OCI-LY1 (cell line): ENCODE measurements at regions not wholly inside any gene's neighbourhood (a gene's known extent, or its start where the extent isn't known, plus 50 kb on each side); places are given as distances from the start of the nearest gene placed in this dataset.
"Not testable (repeated sequence)": the region's sequence is repeated elsewhere in the genome, so short reads cannot be mapped to it uniquely, and the experiment has no call there.

Experiments
- H2AFZ ChIP-seq: fragments of 200-600 bp; sonication (generic), shearing (Covaris generic); 2 replicates; pipeline ENCODE4 v1.6.0; 2014; ENCODE audit warnings: antibody characterized with exemption, mild to moderate bottlenecking, low read length
- H3F3A ChIP-seq: fragments of 200-600 bp; sonication (generic), shearing (Covaris generic); 2 replicates; pipeline ENCODE4 v1.6.0; 2014; ENCODE audit warnings: mild to moderate bottlenecking, antibody characterized with exemption, low read length, moderate library complexity; ENCODE audit not compliant: insufficient read depth
- H3K27ac ChIP-seq: fragments of 200-600 bp; sonication (generic); 2 replicates; pipeline ENCODE4 v1.5.1; 2014; ENCODE audit warnings: low read length, mixed run types, mild to moderate bottlenecking, low read depth; ENCODE audit not compliant: poor library complexity, severe bottlenecking
- H3K27me3 ChIP-seq: fragments of 200-600 bp; sonication (generic); 2 replicates; pipeline ENCODE4 v1.6.0; 2014; ENCODE audit warnings: antibody characterized with exemption, mild to moderate bottlenecking, low read length, moderate library complexity; ENCODE audit not compliant: insufficient read depth
- H3K36me3 ChIP-seq: fragments of 200-600 bp; sonication (generic); 2 replicates; pipeline ENCODE4 v1.6.1; 2014; ENCODE audit warnings: mild to moderate bottlenecking, antibody characterized with exemption, low read length, moderate library complexity, mixed read lengths; ENCODE audit not compliant: insufficient read depth
- H3K4me1 ChIP-seq: fragments of 200-600 bp; sonication (generic); 2 replicates; pipeline ENCODE4 v1.5.1; 2014; ENCODE audit warnings: mild to moderate bottlenecking, low read length, moderate library complexity; ENCODE audit not compliant: insufficient read depth, severe bottlenecking
- H3K4me2 ChIP-seq: fragments of 200-600 bp; sonication (generic), shearing (Covaris generic); 2 replicates; pipeline ENCODE4 v1.6.1; 2014; ENCODE audit warnings: low read length
- H3K4me3 ChIP-seq: fragments of 200-600 bp; sonication (generic); 2 replicates; pipeline ENCODE4 v1.5.1; 2014; ENCODE audit warnings: low read length, low read depth, mild to moderate bottlenecking, mixed read lengths; ENCODE audit not compliant: poor library complexity, severe bottlenecking
- H3K79me2 ChIP-seq: fragments of 200-600 bp; shearing (Covaris generic); 2 replicates; pipeline ENCODE4 v1.6.1; 2016; ENCODE audit warnings: mixed run types, low read length, mixed read lengths; ENCODE audit not compliant: insufficient read depth
- H3K9ac ChIP-seq: fragments of 200-600 bp; sonication (generic), shearing (Covaris generic); 2 replicates; pipeline ENCODE4 v1.6.1; 2014; ENCODE audit warnings: mild to moderate bottlenecking, low read length, mixed read lengths
- H3K9me2 ChIP-seq: fragments of 200-600 bp; sonication (generic), shearing (Covaris generic); 2 replicates; pipeline ENCODE4 v1.6.1; 2014; ENCODE audit warnings: low read depth, mild to moderate bottlenecking, low read length, mixed read lengths
- H3K9me3 ChIP-seq: fragments of 200-600 bp; shearing (Covaris generic); 2 replicates; pipeline ENCODE4 v1.6.1; 2014; ENCODE audit warnings: low read length, mixed read lengths
- H4K20me1 ChIP-seq: fragments of 200-600 bp; sonication (generic), shearing (Covaris generic); 2 replicates; pipeline ENCODE4 v1.6.0; 2016; ENCODE audit warnings: mild to moderate bottlenecking, low read length; ENCODE audit not compliant: insufficient read depth
- CTCF ChIP-seq: fragments of 200-600 bp; sonication (generic), shearing (Covaris generic); IDR thresholded peaks from 2 replicates; pipeline ENCODE4 v1.5.1; 2017; ENCODE audit warnings: mild to moderate bottlenecking, antibody characterized with exemption, low read length, moderate library complexity, mixed read lengths
- EZH2 ChIP-seq: fragments of 200-600 bp; sonication (generic), shearing (Covaris generic); IDR thresholded peaks from 2 replicates; pipeline ENCODE4 v1.8.0; 2017; ENCODE audit warnings: borderline replicate concordance, mixed run types, mild to moderate bottlenecking, antibody characterized with exemption, low read length, moderate library complexity, mixed read lengths

GRCh38 chr4:62448911-62449310 is 1248.8 kb downstream of the ADGRL3 start:
- Histone ChIP-seq H3K9me2 (no peaks in the 10 kb centered on the region), H2AFZ (no peak overlapping the region), H3K36me3 (no peaks in the 10 kb centered on the region), H3K27ac (no peak overlapping the region), H3K4me2 (no peak overlapping the region), H3F3A (no peaks in the 10 kb centered on the region), H3K27me3 (no peaks in the 10 kb centered on the region), H3K4me1 (no peaks in the 10 kb centered on the region), H3K9me3 (no peaks in the 10 kb centered on the region), H3K4me3 (no peak overlapping the region), H4K20me1 (no peaks in the 10 kb centered on the region), H3K79me2 (no peaks in the 10 kb centered on the region), H3K9ac (no peak overlapping the region)
- TF ChIP-seq EZH2 (no peak), CTCF (no peak)

GRCh38 chr4:62439051-62439450 is 1238.9 kb downstream of the ADGRL3 start:
- Histone ChIP-seq H3K36me3 (no peaks in the 10 kb centered on the region), H3K27ac (no peak overlapping the region), H3F3A (no peaks in the 10 kb centered on the region), H3K9me3 (no peaks in the 10 kb centered on the region), H3K4me1 (no peaks in the 10 kb centered on the region), H3K4me3 (no peak overlapping the region), H3K79me2 (no peaks in the 10 kb centered on the region), H3K9ac (no peak overlapping the region), H3K4me2 (no peak overlapping the region), H2AFZ (no peak overlapping the region), H4K20me1 (no peaks in the 10 kb centered on the region), H3K27me3 (no peaks in the 10 kb centered on the region), H3K9me2 (no peaks in the 10 kb centered on the region)
- no peak for TF ChIP-seq EZH2
- TF ChIP-seq CTCF: no peak

GRCh38 chr4:62434921-62435320 is 1234.8 kb downstream of the ADGRL3 start:
- Histone ChIP-seq H3K9ac (no peak overlapping the region), H3K4me3 (no peak overlapping the region), H3K27ac (no peak overlapping the region), H3K79me2 (no peaks in the 10 kb centered on the region), H3K27me3 (no peaks in the 10 kb centered on the region), H3K36me3 (no peaks in the 10 kb centered on the region), H3K4me1 (no peaks in the 10 kb centered on the region), H3K9me3 (no peaks in the 10 kb centered on the region), H4K20me1 (no peaks in the 10 kb centered on the region), H3K9me2 (no peaks in the 10 kb centered on the region), H3F3A (no peaks in the 10 kb centered on the region), H2AFZ (no peak overlapping the region), H3K4me2 (no peak overlapping the region)
- no peak for TF ChIP-seq EZH2
- no peak for TF ChIP-seq CTCF

- not testable (repeated sequence) for H3K4me3 ChIP-seq, H3F3A ChIP-seq, H3K27me3 ChIP-seq, H3K9me3 ChIP-seq, H3K4me2 ChIP-seq, H3K27ac ChIP-seq, H3K36me3 ChIP-seq, H3K4me1 ChIP-seq, H2AFZ ChIP-seq, H3K9ac ChIP-seq, H3K9me2 ChIP-seq, H3K79me2 ChIP-seq, H4K20me1 ChIP-seq
Observed at GRCh38 chr4:62431513-62432231, 1231.5 kb downstream of the ADGRL3 start.
